GM23248 (cell line): ENCODE measurements at regions not wholly inside any gene's neighbourhood (a gene's known extent, or its start where the extent isn't known, plus 50 kb on each side); places are given as distances from the start of the nearest gene placed in this dataset.

ENCODE experiments used
- EZH2 ChIP-seq: fragments of 200-600 bp; sonication (generic); IDR thresholded peaks from 2 replicates; pipeline ENCODE4 v1.6.1; 2018; ENCODE audit warnings: antibody characterized with exemption, mild to moderate bottlenecking; ENCODE audit not compliant: insufficient read depth, poor library complexity, severe bottlenecking
- EZH2phosphoT487 ChIP-seq: fragments of 200-600 bp; sonication (generic); IDR thresholded peaks from 2 replicates; pipeline ENCODE4 v1.6.1; 2018; ENCODE audit warnings: antibody characterized with exemption, moderate library complexity, mild to moderate bottlenecking, low read depth; ENCODE audit not compliant: insufficient read depth

DNA sequence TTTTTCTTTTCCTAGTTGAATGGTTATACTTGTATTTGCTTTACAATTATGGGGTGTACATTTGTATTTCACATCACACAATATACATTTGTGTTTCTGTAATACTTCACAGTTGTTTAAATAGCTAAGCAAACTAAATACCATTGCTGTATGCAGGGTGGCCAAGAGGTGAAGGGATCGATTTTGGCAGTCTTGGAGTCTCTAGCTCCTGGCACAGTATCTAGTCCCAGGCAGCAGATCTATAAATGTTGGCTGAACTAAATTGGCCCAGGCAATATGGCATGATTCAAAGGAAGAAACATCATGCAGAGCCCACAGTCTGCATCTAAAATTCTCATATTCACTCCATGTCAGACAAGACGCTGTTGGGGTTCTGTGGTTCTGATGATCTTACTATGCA is 110.1 kb upstream of the GPBP1 start:
- no peak for TF ChIP-seq EZH2phosphoT487
- no peak for TF ChIP-seq EZH2
